ENCODE measurements at regions not wholly inside any gene's neighbourhood (a gene's known extent, or its start where the extent isn't known, plus 50 kb on each side); places are given as distances from the start of the nearest gene placed in this dataset.

- ATAC-seq (no peak), DNase-seq (ENCODE audit: low spot score) (no peak)
- Mint-ChIP-seq H3K4me3 (no peak overlapping the region), H3K27ac (no peak overlapping the region), H3K27me3 (ENCODE audit: low read depth) (no peaks in the 10 kb centered on the region), H3K36me3 (no peaks in the 10 kb centered on the region), H3K4me1 (no peaks in the 10 kb centered on the region), H3K9me3 (peaks cover 7% of the 10 kb centered on the region)
- CTCF ChIA-PET, result no interaction called here
- POLR2A ChIA-PET, result no interaction called here
- TF ChIP-seq ZNF416 (CRISPR knock-in tag; IDR thresholded peaks at IDR 0.05), result no peak
- no peak for TF ChIP-seq ZSCAN18 (CRISPR knock-in tag; IDR thresholded peaks at IDR 0.05)
- TF ChIP-seq ATF2 (CRISPR knock-in tag; IDR thresholded peaks at IDR 0.05; ENCODE audit: borderline replicate concordance, low read depth), result no peak
- TF ChIP-seq NR1H2 (CRISPR knock-in tag; IDR thresholded peaks at IDR 0.05), result no peak
- no peak for TF ChIP-seq ZNF232 (CRISPR knock-in tag; IDR thresholded peaks at IDR 0.05)
- no peak for TF ChIP-seq USF1 (CRISPR knock-in tag; IDR thresholded peaks at IDR 0.05)
- no peak for TF ChIP-seq ATF3 (CRISPR knock-in tag; conservative IDR thresholded peaks at IDR 0.05)
- TF ChIP-seq KAT7 (CRISPR knock-in tag; IDR thresholded peaks at IDR 0.05; ENCODE audit: borderline replicate concordance), result no peak
- no peak for TF ChIP-seq FOXJ3 (CRISPR knock-in tag; IDR thresholded peaks at IDR 0.05; ENCODE audit: borderline replicate concordance)
- no peak for TF ChIP-seq ZNF263 (CRISPR knock-in tag; IDR thresholded peaks at IDR 0.05; ENCODE audit: low read depth)
- no peak for TF ChIP-seq ZNF219 (CRISPR knock-in tag; IDR thresholded peaks at IDR 0.05; ENCODE audit: borderline replicate concordance)
- TF ChIP-seq SOX15 (CRISPR knock-in tag; IDR thresholded peaks at IDR 0.05), result no peak
- TF ChIP-seq MAX (CRISPR knock-in tag; IDR thresholded peaks at IDR 0.05), result no peak
Measured at GRCh38 chr3:69579306-69580041, 159.8 kb upstream of the MITF start.

- Mint-ChIP-seq H3K27ac (no peak overlapping the region), H3K4me3 (no peak overlapping the region), H3K4me1 (peaks cover 10% of the 10 kb centered on the region), H3K9me3 (no peaks in the 10 kb centered on the region; the same call in 1 of the 2 replicates), H3K27me3 (ENCODE audit: low read depth) (no peaks in the 10 kb centered on the region), H3K36me3 (no peaks in the 10 kb centered on the region)
- no peak for TF ChIP-seq AFF4 (CRISPR knock-in tag; IDR thresholded peaks at IDR 0.05; ENCODE audit: borderline replicate concordance)
- TF ChIP-seq RORB (CRISPR knock-in tag; IDR thresholded peaks at IDR 0.05), result no peak
- TF ChIP-seq ZBTB43 (CRISPR knock-in tag; IDR thresholded peaks at IDR 0.05), result no peak
- no peak for TF ChIP-seq ZNF121 (CRISPR knock-in tag; IDR thresholded peaks at IDR 0.05)
- DNase-seq (ENCODE audit: low spot score) (no peak), ATAC-seq (no peak)
- CTCF ChIA-PET, result no interaction called here
- POLR2A ChIA-PET, result no interaction called here
Measured at GRCh38 chr3:69569520-69569919, 169.7 kb upstream of the MITF start.

Measured in WTC11 (cell line).